NCI-H2081 (cell line): ENCODE measurements at regions not wholly inside any gene's neighbourhood (a gene's known extent, or its start where the extent isn't known, plus 50 kb on each side); places are given as distances from the start of the nearest gene placed in this dataset.

Experiments
- DNase-seq, 2 experiments: peaks; one replicate each; lab custom pipeline; 2025; lab: John Stamatoyannopoulos, UW

GRCh38 chr21:35692311-35692710 lies 368.0 kb downstream of the SETD4 start:
- DNase-seq = no peak

DNA sequence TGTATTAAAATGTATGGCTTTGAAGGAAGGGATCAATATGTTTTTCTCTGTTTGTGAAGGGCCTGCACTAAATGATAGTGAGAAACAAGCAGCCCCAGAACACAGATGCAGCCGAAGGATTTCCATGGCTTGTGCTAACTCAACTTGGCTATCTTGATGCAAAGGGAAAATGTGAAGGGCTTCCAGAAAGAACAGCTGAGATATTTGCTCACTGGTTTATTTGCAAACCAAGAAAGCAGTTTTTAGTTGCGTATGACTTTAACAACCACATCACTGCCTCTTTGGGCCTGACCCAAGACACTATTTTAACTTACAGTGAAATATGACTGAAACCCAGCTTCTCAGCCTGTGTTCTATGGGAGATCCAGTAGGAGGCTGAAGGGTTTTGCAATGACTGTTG lies 369.9 kb downstream of the SETD4 start:
- DNase-seq = no peak

- DNase-seq = no peak
Measured at GRCh38 chr21:35686156-35686555, 374.2 kb downstream of the SETD4 start.

GRCh38 chr21:35683664-35684304 lies 376.5 kb downstream of the SETD4 start:
- DNase-seq = no peak

GRCh38 chr21:35682904-35683549 lies 377.3 kb downstream of the SETD4 start:
- no peak for DNase-seq

GRCh38 chr21:35681946-35682345 lies 378.4 kb downstream of the SETD4 start:
- no peak for DNase-seq

GRCh38 chr21:35679076-35679475 lies 381.2 kb downstream of the SETD4 start:
- no peak for DNase-seq

DNA sequence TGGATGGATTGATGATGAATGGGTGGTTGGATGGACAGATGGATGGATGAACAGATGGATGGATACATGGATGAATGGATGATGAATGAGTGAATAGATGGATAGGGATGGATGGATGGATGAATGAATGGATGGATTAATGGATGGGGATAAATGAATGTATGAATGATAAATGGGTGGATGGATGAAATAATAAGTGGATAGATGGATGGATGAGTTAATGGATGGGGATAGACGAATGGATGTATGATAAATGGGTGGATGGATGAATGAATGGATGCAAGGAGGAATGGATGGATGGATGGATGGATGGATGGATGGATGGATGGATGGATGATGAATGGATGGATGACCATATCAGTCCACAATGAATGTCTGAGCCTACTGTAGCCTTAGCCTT lies 381.9 kb downstream of the SETD4 start:
- DNase-seq = no peak

GRCh38 chr21:35677298-35677841 lies 383.0 kb downstream of the SETD4 start:
- DNase-seq = no peak

DNA sequence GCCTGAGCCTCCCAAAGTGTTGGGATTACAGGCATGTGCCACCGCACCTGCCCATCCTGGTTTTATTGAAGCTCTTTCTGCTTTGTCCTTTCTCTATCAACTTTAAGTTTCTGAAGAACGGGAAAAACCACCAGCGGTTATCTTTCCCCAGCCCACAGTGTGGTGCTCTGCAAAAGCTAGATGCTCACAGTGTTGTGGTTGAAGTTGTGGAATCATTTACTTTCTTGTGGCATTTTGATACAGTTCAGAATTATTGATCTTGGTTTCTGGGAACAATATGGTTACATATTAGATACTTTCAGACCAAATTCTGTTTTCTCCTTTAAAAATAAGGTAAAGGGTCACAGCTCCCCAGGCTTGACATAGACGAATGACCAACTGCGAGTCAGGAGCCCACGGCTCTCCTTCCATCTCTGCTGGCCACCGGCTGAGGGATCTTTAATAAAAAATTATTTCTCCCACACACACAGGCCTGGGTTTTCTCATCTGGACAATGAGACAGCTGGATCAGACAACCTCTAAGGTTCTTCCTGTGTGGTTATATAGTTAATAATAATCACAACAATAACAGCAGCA lies 385.3 kb downstream of the SETD4 start:
- no peak for DNase-seq

DNA sequence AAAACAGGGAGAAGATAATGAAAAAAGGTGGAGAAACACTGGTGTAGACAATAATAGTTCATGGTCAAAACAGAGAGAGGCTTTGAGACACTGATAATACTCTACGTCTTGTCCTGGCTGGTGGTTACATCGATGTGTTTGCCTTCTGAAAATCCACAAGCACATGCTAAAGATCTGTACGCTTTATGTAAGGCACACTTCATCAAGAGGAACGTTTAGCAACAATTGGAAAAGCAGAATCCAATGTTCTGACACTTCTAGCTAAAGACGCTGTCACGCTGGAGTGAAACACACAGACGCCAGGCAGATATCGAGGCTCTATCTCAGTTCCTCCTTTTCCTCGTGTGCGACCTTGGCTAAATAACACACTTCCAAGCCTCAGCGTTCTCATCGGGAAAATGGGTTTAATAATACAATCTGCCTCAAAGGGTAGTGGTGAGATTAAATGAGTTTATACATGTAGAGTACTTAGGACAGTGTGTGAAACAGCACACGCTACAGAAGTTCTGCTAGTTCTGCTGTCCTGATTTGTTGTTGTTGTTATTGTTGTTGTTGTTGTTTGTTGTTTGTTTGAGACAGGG lies 386.1 kb downstream of the SETD4 start:
- no peak for DNase-seq

DNA sequence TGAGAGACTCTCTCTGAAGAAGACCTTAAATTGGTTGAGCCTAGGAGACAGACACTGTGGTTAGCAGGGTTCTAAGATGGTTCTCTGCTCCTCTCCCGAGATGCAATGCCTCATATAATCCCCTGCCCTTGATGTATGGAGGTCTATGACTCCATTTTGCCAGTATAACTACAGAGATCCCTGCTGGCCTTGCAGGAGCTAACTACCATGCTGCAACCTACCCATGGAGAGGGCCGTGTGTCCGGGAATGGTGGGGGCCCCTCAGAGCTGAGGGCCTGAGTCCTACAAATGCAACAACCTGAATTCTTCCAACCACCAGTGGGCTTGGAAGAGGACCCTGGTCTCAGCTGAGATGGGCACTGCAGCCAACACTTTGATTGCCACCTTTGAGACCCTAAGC lies 388.0 kb downstream of the SETD4 start:
- DNase-seq = no peak

DNA sequence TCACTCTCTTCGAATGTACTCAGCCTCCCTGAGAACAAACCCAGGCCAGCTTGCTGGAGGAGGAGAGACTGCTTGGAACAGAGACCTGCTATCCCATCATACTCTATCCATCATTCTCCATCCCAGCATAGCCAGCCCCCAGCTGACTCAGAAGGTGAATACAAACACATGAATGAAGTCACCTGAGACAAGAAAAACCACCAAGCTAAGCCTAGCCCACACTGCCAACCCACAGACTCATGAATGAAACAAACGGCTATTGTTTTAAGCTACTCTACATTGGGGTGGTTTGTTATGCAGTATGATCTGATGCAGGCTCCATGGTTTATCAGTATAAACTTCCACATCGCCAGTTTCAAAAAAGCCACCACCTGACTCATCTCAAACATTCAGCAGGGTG lies 395.6 kb downstream of the SETD4 start:
- DNase-seq = no peak

- DNase-seq = no peak
Measured at GRCh38 chr21:35663856-35664606, 396.3 kb downstream of the SETD4 start.

DNA sequence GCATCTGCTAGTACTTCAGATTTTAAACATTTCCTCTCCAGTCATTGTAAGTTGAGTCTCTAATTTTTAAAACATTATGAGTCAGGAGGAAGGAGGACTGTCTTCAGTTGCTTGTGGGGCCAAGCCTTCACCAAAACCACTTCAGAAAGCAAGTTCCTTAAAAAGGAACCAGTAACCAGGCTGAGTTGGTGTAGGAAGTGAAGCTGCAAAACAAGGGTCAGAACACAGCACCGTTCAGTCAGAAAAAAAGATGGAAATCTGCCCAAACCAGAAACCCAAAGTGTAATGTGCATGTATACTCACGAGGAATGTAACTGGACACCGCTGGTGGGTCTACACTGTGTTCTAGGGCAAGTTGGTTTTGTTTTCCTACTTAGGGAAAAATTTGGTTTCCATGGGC lies 402.1 kb downstream of the SETD4 start:
- DNase-seq = no peak

- no peak for DNase-seq
Measured at GRCh38 chr21:35652872-35653271, 407.5 kb downstream of the SETD4 start.

DNA sequence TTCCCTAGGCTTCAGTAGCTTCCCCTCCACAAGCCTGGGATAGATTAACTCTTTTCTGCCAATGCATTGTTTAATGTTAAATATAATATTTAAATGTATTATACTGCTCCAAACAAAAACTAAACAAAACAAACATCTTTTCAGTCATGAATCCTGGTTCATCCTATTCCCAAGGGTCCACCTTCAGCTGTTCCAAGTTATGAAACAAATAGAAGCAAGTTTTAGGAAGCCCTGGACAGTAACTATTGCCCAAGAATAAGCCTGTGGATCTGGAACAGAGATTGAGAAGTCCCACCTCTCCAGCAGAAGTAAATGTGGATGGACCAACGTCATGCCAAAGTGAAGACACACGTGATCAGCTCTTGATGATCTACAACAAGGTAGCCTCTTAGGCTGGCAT lies 408.1 kb downstream of the SETD4 start:
- DNase-seq = no peak

DNA sequence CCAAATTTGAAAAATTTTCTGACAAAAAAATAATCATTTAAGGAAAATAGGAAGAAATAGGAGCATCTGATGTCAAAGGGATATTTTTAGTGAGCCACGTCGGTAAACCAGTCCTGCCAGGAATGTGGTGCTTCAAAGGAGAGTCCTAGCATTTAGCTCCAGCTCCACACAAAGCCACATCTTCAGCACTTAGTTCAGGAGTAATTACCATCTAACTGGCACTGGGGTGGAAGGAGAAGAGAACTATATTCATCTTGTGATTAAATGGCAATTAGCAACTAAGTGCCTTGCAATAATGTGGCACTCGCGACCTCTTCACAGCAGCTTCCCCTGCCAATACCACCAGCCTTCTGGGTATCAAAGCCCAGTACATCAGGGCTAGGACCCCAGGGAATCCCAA lies 409.1 kb downstream of the SETD4 start:
- DNase-seq = no peak

GRCh38 chr21:35649186-35649585 lies 411.1 kb downstream of the SETD4 start:
- DNase-seq = no peak

GRCh38 chr21:35648512-35648911 lies 411.8 kb downstream of the SETD4 start:
- DNase-seq = peak; percentile 45 to 76

- no peak for DNase-seq
Measured at GRCh38 chr21:35646606-35647005, 413.7 kb downstream of the SETD4 start.

GRCh38 chr21:35645991-35646390 lies 414.3 kb downstream of the SETD4 start:
- DNase-seq = no peak
